Parathyroid adenoma (tissue), 2 donors: ENCODE measurements at regions not wholly inside any gene's neighbourhood (a gene's known extent, or its start where the extent isn't known, plus 50 kb on each side); places are given as distances from the start of the nearest gene placed in this dataset.

Experiments
- H2AFZ ChIP-seq: fragments of 300-600 bp; sonication (generic); one replicate; pipeline ENCODE4 v1.7.0; 2017; ENCODE audit warnings: antibody characterized with exemption, mild to moderate bottlenecking
- H3K27ac ChIP-seq: fragments of 300-600 bp; sonication (generic); one replicate; pipeline ENCODE4 v1.7.0; 2017
- H3K27me3 ChIP-seq: fragments of 300-600 bp; sonication (generic); one replicate; pipeline ENCODE4 v1.7.0; 2017; ENCODE audit warnings: low read length; ENCODE audit not compliant: control insufficient read depth, insufficient read depth
- H3K36me3 ChIP-seq: fragments of 300-600 bp; sonication (generic); one replicate; pipeline ENCODE4 v1.7.0; 2017; ENCODE audit warnings: low read length; ENCODE audit not compliant: control insufficient read depth, insufficient read depth
- H3K4me1 ChIP-seq: fragments of 300-600 bp; sonication (generic); one replicate; pipeline ENCODE4 v1.7.0; 2017; ENCODE audit warnings: control low read depth
- H3K4me2 ChIP-seq: fragments of 300-600 bp; sonication (generic); one replicate; pipeline ENCODE4 v1.7.0; 2017; ENCODE audit warnings: low read length
- H3K4me3 ChIP-seq: fragments of 300-600 bp; sonication (generic); one replicate; pipeline ENCODE4 v1.7.0; 2017; ENCODE audit warnings: low read depth, low read length
- H3K79me2 ChIP-seq: fragments of 300-600 bp; sonication (generic); one replicate; pipeline ENCODE4 v1.7.0; 2017; ENCODE audit warnings: control low read depth
- H3K9ac ChIP-seq: fragments of 300-600 bp; sonication (generic); one replicate; pipeline ENCODE4 v1.7.0; 2017; ENCODE audit warnings: mild to moderate bottlenecking
- H3K9me3 ChIP-seq: fragments of 300-600 bp; sonication (generic); one replicate; pipeline ENCODE4 v1.7.0; 2017; ENCODE audit warnings: low read length; ENCODE audit not compliant: control insufficient read depth
- TF ChIP-seq, protein P1 (sequence below): fragments of 300-600 bp; sonication (generic); IDR thresholded peaks from one replicate; pipeline ENCODE4 v1.7.0; 2017; ENCODE audit warnings: antibody characterized with exemption, mild to moderate bottlenecking
- donor health status: primary hyperparathyroidism.

DNA sequence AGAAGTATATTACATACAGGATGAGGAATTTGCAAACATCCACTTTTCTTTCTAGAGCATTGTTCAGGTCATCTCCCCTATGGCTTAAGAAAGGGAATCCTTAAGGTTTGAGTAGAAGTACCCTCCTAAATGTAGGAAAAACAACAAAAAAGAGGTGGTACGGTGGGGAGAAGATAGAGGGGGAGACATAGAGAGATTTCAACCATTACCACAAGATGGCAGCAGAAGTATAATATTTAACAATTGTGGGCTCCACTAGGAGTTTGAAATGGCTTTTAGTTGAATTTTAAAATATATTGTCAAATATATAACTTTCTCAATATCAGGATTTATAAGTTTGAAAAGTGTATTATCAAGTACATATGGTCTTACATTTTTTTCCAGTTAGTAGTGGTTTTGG lies 72.7 kb upstream of the PRKG1 start:
- H3K27ac ChIP-seq = no peak overlapping the region
- peak overlapping the region; percentile 26 for H2AFZ ChIP-seq
- H3K27me3 ChIP-seq = no peaks in the 10 kb centered on the region
- H3K4me3 ChIP-seq = no peak overlapping the region
- H3K4me1 ChIP-seq = no peaks in the 10 kb centered on the region
- H3K9me3 ChIP-seq = no peaks in the 10 kb centered on the region
- H3K36me3 ChIP-seq = no peaks in the 10 kb centered on the region
- no peak overlapping the region for H3K4me2 ChIP-seq
- TF ChIP-seq, protein P1, sequence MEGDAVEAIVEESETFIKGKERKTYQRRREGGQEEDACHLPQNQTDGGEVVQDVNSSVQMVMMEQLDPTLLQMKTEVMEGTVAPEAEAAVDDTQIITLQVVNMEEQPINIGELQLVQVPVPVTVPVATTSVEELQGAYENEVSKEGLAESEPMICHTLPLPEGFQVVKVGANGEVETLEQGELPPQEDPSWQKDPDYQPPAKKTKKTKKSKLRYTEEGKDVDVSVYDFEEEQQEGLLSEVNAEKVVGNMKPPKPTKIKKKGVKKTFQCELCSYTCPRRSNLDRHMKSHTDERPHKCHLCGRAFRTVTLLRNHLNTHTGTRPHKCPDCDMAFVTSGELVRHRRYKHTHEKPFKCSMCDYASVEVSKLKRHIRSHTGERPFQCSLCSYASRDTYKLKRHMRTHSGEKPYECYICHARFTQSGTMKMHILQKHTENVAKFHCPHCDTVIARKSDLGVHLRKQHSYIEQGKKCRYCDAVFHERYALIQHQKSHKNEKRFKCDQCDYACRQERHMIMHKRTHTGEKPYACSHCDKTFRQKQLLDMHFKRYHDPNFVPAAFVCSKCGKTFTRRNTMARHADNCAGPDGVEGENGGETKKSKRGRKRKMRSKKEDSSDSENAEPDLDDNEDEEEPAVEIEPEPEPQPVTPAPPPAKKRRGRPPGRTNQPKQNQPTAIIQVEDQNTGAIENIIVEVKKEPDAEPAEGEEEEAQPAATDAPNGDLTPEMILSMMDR = peak; percentile 76
- no peaks in the 10 kb centered on the region for H3K79me2 ChIP-seq
- H3K9ac ChIP-seq = no peak overlapping the region

- Histone ChIP-seq H3K27me3 (no peaks in the 10 kb centered on the region), H3K9me3 (no peaks in the 10 kb centered on the region), H3K4me1 (no peaks in the 10 kb centered on the region), H3K36me3 (no peaks in the 10 kb centered on the region), H3K79me2 (no peaks in the 10 kb centered on the region), H3K4me2 (no peak overlapping the region), H3K4me3 (no peak overlapping the region), H3K9ac (no peak overlapping the region), H2AFZ (no peak overlapping the region), H3K27ac (no peak overlapping the region)
- TF ChIP-seq, protein P1 = no peak
Measured at GRCh38 chr10:51002469-51002868, 71.8 kb upstream of the PRKG1 start.

DNA sequence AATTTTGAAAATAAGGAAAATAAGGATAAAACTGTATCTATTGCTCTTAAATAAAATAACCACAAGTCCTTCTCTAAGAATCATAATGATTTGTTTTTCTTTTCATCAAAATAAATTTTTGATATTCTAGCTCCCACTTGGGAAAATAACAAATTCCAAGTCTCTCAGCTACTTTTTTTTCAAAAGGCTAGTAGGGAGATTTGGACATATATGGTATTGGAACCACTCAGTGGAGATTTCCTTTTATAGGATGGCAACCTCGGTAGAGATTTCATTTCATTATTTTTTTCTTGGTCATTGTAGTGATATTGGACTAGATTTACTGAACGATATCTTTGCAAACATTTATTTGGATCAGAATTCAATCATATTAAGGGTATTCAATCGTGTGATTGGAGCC lies 69.5 kb upstream of the PRKG1 start:
- H3K4me3 ChIP-seq = no peak overlapping the region
- H3K79me2 ChIP-seq = no peaks in the 10 kb centered on the region
- no peaks in the 10 kb centered on the region for H3K4me1 ChIP-seq
- no peaks in the 10 kb centered on the region for H3K9me3 ChIP-seq
- no peaks in the 10 kb centered on the region for H3K27me3 ChIP-seq
- TF ChIP-seq, protein P1 = no peak
- H2AFZ ChIP-seq = no peak overlapping the region
- H3K4me2 ChIP-seq = no peak overlapping the region
- H3K9ac ChIP-seq = no peak overlapping the region
- no peak overlapping the region for H3K27ac ChIP-seq
- no peaks in the 10 kb centered on the region for H3K36me3 ChIP-seq

DNA sequence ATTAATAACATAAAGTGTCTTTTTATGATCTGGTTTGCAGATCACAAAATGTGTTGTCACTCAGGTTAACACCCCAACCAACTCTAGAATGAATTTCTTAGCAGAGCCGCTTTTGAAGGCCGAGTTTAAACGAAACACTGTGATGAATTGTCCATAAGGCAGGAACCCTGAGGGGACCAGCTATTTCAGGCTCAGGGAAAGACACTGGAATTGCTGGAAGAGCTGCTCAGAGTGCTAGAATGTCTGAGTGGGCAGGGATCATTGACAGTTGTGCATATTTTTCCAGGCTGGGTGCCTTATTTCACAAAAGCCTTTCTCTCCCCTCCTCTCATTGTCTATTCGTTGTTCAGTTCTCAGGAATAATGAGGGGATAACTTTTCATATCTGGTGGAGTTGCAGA lies 68.7 kb upstream of the PRKG1 start:
- Histone ChIP-seq H3K36me3 (no peaks in the 10 kb centered on the region), H3K79me2 (no peaks in the 10 kb centered on the region), H2AFZ (peak overlapping the region; percentile 14), H3K4me3 (no peak overlapping the region), H3K9ac (no peak overlapping the region), H3K9me3 (no peaks in the 10 kb centered on the region), H3K27me3 (no peaks in the 10 kb centered on the region), H3K4me1 (no peaks in the 10 kb centered on the region), H3K4me2 (no peak overlapping the region), H3K27ac (no peak overlapping the region)
- TF ChIP-seq, protein P1 = no peak

GRCh38 chr10:51006686-51007085 lies 67.6 kb upstream of the PRKG1 start:
- H3K27ac ChIP-seq = no peak overlapping the region
- no peak overlapping the region for H3K4me2 ChIP-seq
- no peak overlapping the region for H2AFZ ChIP-seq
- H3K4me1 ChIP-seq = no peaks in the 10 kb centered on the region
- no peak overlapping the region for H3K4me3 ChIP-seq
- H3K27me3 ChIP-seq = no peaks in the 10 kb centered on the region
- H3K79me2 ChIP-seq = no peaks in the 10 kb centered on the region
- no peak overlapping the region for H3K9ac ChIP-seq
- H3K36me3 ChIP-seq = no peaks in the 10 kb centered on the region
- TF ChIP-seq, protein P1 = no peak
- no peaks in the 10 kb centered on the region for H3K9me3 ChIP-seq
